ENCODE measurements at regions not wholly inside any gene's neighbourhood (a gene's known extent, or its start where the extent isn't known, plus 50 kb on each side); places are given as distances from the start of the nearest gene placed in this dataset.

GRCh38 chr20:6311841-6312655, 189.2 kb upstream of the FERMT1 start:
- TF ChIP-seq, protein P1, sequence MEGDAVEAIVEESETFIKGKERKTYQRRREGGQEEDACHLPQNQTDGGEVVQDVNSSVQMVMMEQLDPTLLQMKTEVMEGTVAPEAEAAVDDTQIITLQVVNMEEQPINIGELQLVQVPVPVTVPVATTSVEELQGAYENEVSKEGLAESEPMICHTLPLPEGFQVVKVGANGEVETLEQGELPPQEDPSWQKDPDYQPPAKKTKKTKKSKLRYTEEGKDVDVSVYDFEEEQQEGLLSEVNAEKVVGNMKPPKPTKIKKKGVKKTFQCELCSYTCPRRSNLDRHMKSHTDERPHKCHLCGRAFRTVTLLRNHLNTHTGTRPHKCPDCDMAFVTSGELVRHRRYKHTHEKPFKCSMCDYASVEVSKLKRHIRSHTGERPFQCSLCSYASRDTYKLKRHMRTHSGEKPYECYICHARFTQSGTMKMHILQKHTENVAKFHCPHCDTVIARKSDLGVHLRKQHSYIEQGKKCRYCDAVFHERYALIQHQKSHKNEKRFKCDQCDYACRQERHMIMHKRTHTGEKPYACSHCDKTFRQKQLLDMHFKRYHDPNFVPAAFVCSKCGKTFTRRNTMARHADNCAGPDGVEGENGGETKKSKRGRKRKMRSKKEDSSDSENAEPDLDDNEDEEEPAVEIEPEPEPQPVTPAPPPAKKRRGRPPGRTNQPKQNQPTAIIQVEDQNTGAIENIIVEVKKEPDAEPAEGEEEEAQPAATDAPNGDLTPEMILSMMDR (IDR thresholded peaks at IDR 0.05): no peak
- no peak for TF ChIP-seq POLR2AphosphoS5 (IDR thresholded peaks at IDR 0.05; ENCODE audit: insufficient read depth in 1 of 2, low read depth in 1 of 2)

All from vagina (tissue), 2 donors.